HG02884 (cell line): ENCODE measurements at regions not wholly inside any gene's neighbourhood (a gene's known extent, or its start where the extent isn't known, plus 50 kb on each side); places are given as distances from the start of the nearest gene placed in this dataset.
A peak's percentile ranks its signal among the peaks of the same experiment; 100 is the strongest.

Experiments used
- ATAC-seq: cut with Tn5 transposase; IDR thresholded peaks from one replicate; pipeline ENCODE4 v1.9.1; 2021; ENCODE audit warnings: mild to moderate bottlenecking, moderate library complexity; ENCODE audit not compliant: unreplicated experiment

- ATAC-seq, result no peak
Measured at GRCh38 chr2:57740891-57741290, 305.7 kb upstream of the VRK2 start.

- no peak for ATAC-seq
Measured at GRCh38 chr2:57753636-57754035, 293.0 kb upstream of the VRK2 start.

GRCh38 chr2:57758686-57759085, 287.9 kb upstream of the VRK2 start:
- ATAC-seq, result no peak

- no peak for ATAC-seq
Measured at GRCh38 chr2:57759131-57759530, 287.5 kb upstream of the VRK2 start.

GRCh38 chr2:57759822-57760300, 286.7 kb upstream of the VRK2 start:
- peak; percentile 80 for ATAC-seq

- peak; percentile 81 for ATAC-seq
Measured at GRCh38 chr2:57760381-57760801, 286.2 kb upstream of the VRK2 start.

- ATAC-seq, result no peak
Measured at GRCh38 chr2:57776916-57777315, 269.7 kb upstream of the VRK2 start.

- ATAC-seq, result no peak
Measured at GRCh38 chr2:57782587-57782986, 264.0 kb upstream of the VRK2 start.

- no peak for ATAC-seq
Measured at GRCh38 chr2:57793310-57793709, 253.3 kb upstream of the VRK2 start.

- no peak for ATAC-seq
Measured at GRCh38 chr2:57796527-57796926, 250.1 kb upstream of the VRK2 start.

GRCh38 chr2:57798346-57798745, 248.3 kb upstream of the VRK2 start:
- no peak for ATAC-seq

GRCh38 chr2:57802243-57802642, 244.4 kb upstream of the VRK2 start:
- ATAC-seq, result no peak

- ATAC-seq, result no peak
Measured at GRCh38 chr2:57804971-57805370, 241.6 kb upstream of the VRK2 start.

GRCh38 chr2:57806449-57806968, 240.1 kb upstream of the VRK2 start:
- no peak for ATAC-seq

GRCh38 chr2:57809230-57809629, 237.4 kb upstream of the VRK2 start:
- ATAC-seq, result peak; percentile 94

- ATAC-seq, result no peak
Measured at GRCh38 chr2:57821088-57821487, 225.5 kb upstream of the VRK2 start.

- ATAC-seq, result no peak
Measured at GRCh38 chr2:57828221-57828620, 218.4 kb upstream of the VRK2 start.

- no peak for ATAC-seq
Measured at GRCh38 chr2:57834666-57835065, 211.9 kb upstream of the VRK2 start.

GRCh38 chr2:57842531-57842930, 204.1 kb upstream of the VRK2 start:
- ATAC-seq, result no peak

- no peak for ATAC-seq
Measured at GRCh38 chr2:57843158-57843557, 203.4 kb upstream of the VRK2 start.

- ATAC-seq, result no peak
Measured at GRCh38 chr2:57848723-57849122, 197.9 kb upstream of the VRK2 start.

- ATAC-seq, result no peak
Measured at GRCh38 chr2:57849843-57850242, 196.8 kb upstream of the VRK2 start.

GRCh38 chr2:57850415-57851130, 196.0 kb upstream of the VRK2 start:
- ATAC-seq, result no peak
